ENCODE measurements at regions not wholly inside any gene's neighbourhood (a gene's known extent, or its start where the extent isn't known, plus 50 kb on each side); places are given as distances from the start of the nearest gene placed in this dataset.

DNA sequence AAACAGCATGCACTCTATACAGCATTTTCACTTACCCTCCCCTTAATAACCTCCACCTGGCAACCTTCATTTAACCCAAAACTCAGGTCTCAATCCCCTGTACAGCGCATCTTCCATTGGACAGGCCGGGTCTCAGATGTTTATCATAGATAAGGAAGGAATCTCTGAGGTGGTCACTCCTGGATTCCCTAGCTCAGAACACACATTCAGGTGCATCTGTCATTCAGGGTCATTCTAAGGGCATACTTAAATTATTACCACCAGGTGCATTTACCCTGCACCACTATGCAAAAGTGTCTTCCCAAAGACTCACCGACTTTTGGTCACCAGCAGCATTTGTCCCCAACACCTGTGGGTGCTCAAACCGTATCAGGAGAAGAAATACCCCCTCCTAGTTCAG lies 144.2 kb downstream of the RELL1 start:
- TF ChIP-seq CTCF (IDR thresholded peaks at IDR 0.05; ENCODE audit: low read depth, low read length, missing input control) (no peak), MAX (IDR thresholded peaks at IDR 0.05) (no peak), TAF1 (conservative IDR thresholded peaks at IDR 0.05) (no peak), SP1 (IDR thresholded peaks at IDR 0.05) (no peak)
- TF ChIP-seq, protein P1, sequence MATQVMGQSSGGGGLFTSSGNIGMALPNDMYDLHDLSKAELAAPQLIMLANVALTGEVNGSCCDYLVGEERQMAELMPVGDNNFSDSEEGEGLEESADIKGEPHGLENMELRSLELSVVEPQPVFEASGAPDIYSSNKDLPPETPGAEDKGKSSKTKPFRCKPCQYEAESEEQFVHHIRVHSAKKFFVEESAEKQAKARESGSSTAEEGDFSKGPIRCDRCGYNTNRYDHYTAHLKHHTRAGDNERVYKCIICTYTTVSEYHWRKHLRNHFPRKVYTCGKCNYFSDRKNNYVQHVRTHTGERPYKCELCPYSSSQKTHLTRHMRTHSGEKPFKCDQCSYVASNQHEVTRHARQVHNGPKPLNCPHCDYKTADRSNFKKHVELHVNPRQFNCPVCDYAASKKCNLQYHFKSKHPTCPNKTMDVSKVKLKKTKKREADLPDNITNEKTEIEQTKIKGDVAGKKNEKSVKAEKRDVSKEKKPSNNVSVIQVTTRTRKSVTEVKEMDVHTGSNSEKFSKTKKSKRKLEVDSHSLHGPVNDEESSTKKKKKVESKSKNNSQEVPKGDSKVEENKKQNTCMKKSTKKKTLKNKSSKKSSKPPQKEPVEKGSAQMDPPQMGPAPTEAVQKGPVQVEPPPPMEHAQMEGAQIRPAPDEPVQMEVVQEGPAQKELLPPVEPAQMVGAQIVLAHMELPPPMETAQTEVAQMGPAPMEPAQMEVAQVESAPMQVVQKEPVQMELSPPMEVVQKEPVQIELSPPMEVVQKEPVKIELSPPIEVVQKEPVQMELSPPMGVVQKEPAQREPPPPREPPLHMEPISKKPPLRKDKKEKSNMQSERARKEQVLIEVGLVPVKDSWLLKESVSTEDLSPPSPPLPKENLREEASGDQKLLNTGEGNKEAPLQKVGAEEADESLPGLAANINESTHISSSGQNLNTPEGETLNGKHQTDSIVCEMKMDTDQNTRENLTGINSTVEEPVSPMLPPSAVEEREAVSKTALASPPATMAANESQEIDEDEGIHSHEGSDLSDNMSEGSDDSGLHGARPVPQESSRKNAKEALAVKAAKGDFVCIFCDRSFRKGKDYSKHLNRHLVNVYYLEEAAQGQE (IDR thresholded peaks at IDR 0.05), result no peak
